ENCODE measurements at regions not wholly inside any gene's neighbourhood (a gene's known extent, or its start where the extent isn't known, plus 50 kb on each side); places are given as distances from the start of the nearest gene placed in this dataset.
"Not testable (repeated sequence)": the region's sequence is repeated elsewhere in the genome, so short reads cannot be mapped to it uniquely, and the experiment has no call there.

DNA sequence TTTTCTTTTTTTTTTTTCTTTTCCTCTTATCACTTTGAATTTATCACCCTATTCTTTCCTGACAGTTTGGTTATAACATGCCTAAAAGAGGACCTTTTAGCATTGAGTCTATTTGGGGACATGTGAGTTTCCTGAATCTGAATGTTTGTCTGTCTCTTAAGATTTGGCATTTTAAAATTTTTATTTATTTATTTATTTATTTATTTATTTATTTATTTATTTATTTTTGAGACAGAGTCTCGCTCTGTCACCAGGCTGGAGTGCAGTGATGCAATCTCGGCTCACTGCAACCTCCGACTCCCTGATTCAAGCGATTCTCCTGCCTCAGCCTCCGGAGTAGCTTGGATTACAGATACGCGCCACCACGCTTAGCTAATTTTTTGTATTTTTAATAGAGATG lies 412.4 kb downstream of the ZBBX start:
- TF ChIP-seq, protein P1, sequence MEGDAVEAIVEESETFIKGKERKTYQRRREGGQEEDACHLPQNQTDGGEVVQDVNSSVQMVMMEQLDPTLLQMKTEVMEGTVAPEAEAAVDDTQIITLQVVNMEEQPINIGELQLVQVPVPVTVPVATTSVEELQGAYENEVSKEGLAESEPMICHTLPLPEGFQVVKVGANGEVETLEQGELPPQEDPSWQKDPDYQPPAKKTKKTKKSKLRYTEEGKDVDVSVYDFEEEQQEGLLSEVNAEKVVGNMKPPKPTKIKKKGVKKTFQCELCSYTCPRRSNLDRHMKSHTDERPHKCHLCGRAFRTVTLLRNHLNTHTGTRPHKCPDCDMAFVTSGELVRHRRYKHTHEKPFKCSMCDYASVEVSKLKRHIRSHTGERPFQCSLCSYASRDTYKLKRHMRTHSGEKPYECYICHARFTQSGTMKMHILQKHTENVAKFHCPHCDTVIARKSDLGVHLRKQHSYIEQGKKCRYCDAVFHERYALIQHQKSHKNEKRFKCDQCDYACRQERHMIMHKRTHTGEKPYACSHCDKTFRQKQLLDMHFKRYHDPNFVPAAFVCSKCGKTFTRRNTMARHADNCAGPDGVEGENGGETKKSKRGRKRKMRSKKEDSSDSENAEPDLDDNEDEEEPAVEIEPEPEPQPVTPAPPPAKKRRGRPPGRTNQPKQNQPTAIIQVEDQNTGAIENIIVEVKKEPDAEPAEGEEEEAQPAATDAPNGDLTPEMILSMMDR (IDR thresholded peaks at IDR 0.05): not testable (repeated sequence)
- not testable (repeated sequence) for TF ChIP-seq POLR2A (IDR thresholded peaks at IDR 0.05)

All from vagina (tissue), 2 donors.